HFFc6 (cell line): ENCODE measurements at regions not wholly inside any gene's neighbourhood (a gene's known extent, or its start where the extent isn't known, plus 50 kb on each side); places are given as distances from the start of the nearest gene placed in this dataset.

Experiments
- DNase-seq: peaks from one replicate; pipeline ENCODE4 v3.0.0-alpha.2; 2018
- H3K27ac Mint-ChIP-seq: 2 replicates; pipeline ENCODE4 v1.8.0; 2020; ENCODE audit warnings: mild to moderate bottlenecking, mixed read lengths
- H3K27me3 Mint-ChIP-seq: 2 replicates; pipeline ENCODE4 v1.8.0; 2021; ENCODE audit warnings: mild to moderate bottlenecking, moderate library complexity, mixed read lengths; ENCODE audit not compliant: insufficient read depth
- H3K36me3 Mint-ChIP-seq: 2 replicates; pipeline ENCODE4 v1.8.0; 2021; ENCODE audit warnings: low read depth, mixed read lengths
- H3K4me1 Mint-ChIP-seq: 2 replicates; pipeline ENCODE4 v1.8.0; 2020; ENCODE audit warnings: low read depth, mixed read lengths
- H3K4me3 Mint-ChIP-seq: 2 replicates; pipeline ENCODE4 v1.8.0; 2020; ENCODE audit warnings: mild to moderate bottlenecking, moderate library complexity, mixed read lengths
- H3K9me3 Mint-ChIP-seq: 2 replicates; pipeline ENCODE4 v1.8.0; 2020; ENCODE audit warnings: mild to moderate bottlenecking, mixed read lengths
- CTCF ChIP-seq: fragments of 200-600 bp; sonication (generic); IDR thresholded peaks from 2 replicates; pipeline ENCODE4 v1.5.0; 2021; ENCODE audit warnings: antibody characterized with exemption, mild to moderate bottlenecking

GRCh38 chr7:26487780-26488515, 196.3 kb downstream of the SNX10 start:
- Mint-ChIP-seq H3K27me3 (no peaks in the 10 kb centered on the region; the same call in 1 of the 2 replicates), H3K36me3 (no peaks in the 10 kb centered on the region; the same call in 1 of the 2 replicates), H3K4me3 (no peak overlapping the region), H3K4me1 (no peaks in the 10 kb centered on the region), H3K27ac (no peak overlapping the region), H3K9me3 (peaks cover 51% of the 10 kb centered on the region)
- no peak for TF ChIP-seq CTCF
- no peak for DNase-seq

GRCh38 chr7:26489391-26489790, 197.7 kb downstream of the SNX10 start:
- H3K27ac Mint-ChIP-seq: no peak overlapping the region
- no peak for TF ChIP-seq CTCF

GRCh38 chr7:26489906-26490639, 198.4 kb downstream of the SNX10 start:
- Mint-ChIP-seq H3K36me3 (no peaks in the 10 kb centered on the region), H3K9me3 (peaks cover 42% of the 10 kb centered on the region), H3K27ac (no peak overlapping the region), H3K4me1 (no peaks in the 10 kb centered on the region), H3K27me3 (no peaks in the 10 kb centered on the region; the same call in 1 of the 2 replicates), H3K4me3 (no peak overlapping the region)
- TF ChIP-seq CTCF: no peak
- no peak for DNase-seq

More at GRCh38 chr7:26489391-26489790, 197.7 kb downstream of the SNX10 start:
- Mint-ChIP-seq H3K9me3 (peaks cover 47% of the 10 kb centered on the region), H3K4me3 (no peak overlapping the region), H3K4me1 (no peaks in the 10 kb centered on the region), H3K36me3 (no peaks in the 10 kb centered on the region), H3K27me3 (no peaks in the 10 kb centered on the region; the same call in 1 of the 2 replicates)
- DNase-seq: no peak

GRCh38 chr7:26490640-26491624, 199.3 kb downstream of the SNX10 start:
- H3K9me3 Mint-ChIP-seq: peaks cover 40% of the 10 kb centered on the region
- no peak overlapping the region for H3K27ac Mint-ChIP-seq
- no peaks in the 10 kb centered on the region for H3K4me1 Mint-ChIP-seq

More at GRCh38 chr7:26490640-26491624, 199.3 kb downstream of the SNX10 start:
- TF ChIP-seq CTCF: no peak
- Mint-ChIP-seq H3K27me3 (no peaks in the 10 kb centered on the region; the same call in 1 of the 2 replicates), H3K4me3 (no peak overlapping the region), H3K36me3 (no peaks in the 10 kb centered on the region)
- DNase-seq: no peak
